ENCODE measurements at regions not wholly inside any gene's neighbourhood (a gene's known extent, or its start where the extent isn't known, plus 50 kb on each side); places are given as distances from the start of the nearest gene placed in this dataset.
"Not testable (repeated sequence)": the region's sequence is repeated elsewhere in the genome, so short reads cannot be mapped to it uniquely, and the experiment has no call there.

DNA sequence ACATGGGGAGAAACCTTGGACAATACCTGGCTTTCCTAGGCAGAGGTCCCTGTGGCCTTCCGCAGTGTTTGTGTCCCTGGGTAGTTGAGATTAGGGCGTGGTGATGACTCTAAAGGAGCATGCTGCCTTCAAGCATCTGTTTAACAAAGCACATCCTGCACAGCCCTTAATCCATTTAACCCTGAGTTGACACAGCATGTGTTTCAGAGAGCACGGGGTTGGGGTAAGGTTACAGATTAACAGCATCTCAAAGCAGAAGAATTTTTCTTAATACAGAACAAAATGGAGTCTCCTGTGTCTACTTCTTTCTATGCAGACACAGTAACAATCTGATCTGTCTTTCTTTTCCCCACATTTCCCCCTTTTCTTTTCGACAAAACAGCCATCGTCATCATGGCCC is 244.7 kb upstream of the PRKCQ start:
- not testable (repeated sequence) for TF ChIP-seq CTCF, POLR2A (IDR thresholded peaks at IDR 0.05)

Measured in esophagus squamous epithelium (tissue), 4 donors.